Superior temporal gyrus (tissue), 1 donor: ENCODE measurements at regions not wholly inside any gene's neighbourhood (a gene's known extent, or its start where the extent isn't known, plus 50 kb on each side); places are given as distances from the start of the nearest gene placed in this dataset.
A peak's percentile ranks its signal among the peaks of the same experiment; 100 is the strongest.
"Not testable (repeated sequence)": the region's sequence is repeated elsewhere in the genome, so short reads cannot be mapped to it uniquely, and the experiment has no call there.

ENCODE experiments used
- DNase-seq: peaks from one replicate; pipeline ENCODE4 v3.0.0-alpha.2; 2016; ENCODE audit errors: extremely low spot score

GRCh38 chr14:99995700-99996356, 69.4 kb upstream of the EVL start:
- DNase-seq: peak; percentile 85

- no peak for DNase-seq
Observed at GRCh38 chr14:99996951-99997571, 68.2 kb upstream of the EVL start.

DNA sequence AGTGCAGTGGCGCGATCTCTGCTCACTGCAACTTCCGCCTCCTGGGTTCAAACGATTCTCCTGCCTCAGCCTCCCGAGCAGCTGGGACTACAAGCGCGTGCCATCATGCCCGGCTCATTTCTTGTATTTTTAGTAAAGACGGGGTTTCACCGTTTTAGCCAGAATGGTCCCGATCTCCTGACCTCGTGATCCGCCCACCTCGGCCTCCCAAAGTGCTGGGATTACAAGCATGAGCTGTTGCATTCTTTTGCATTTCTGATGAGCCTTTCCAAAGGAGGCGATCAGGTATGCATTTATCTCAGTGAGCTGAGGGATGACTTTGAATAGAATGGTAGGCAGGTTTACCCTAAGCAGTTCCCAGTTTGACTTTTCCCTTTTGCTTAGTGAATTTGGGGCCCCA, 64.8 kb upstream of the EVL start:
- not testable (repeated sequence) for DNase-seq

DNA sequence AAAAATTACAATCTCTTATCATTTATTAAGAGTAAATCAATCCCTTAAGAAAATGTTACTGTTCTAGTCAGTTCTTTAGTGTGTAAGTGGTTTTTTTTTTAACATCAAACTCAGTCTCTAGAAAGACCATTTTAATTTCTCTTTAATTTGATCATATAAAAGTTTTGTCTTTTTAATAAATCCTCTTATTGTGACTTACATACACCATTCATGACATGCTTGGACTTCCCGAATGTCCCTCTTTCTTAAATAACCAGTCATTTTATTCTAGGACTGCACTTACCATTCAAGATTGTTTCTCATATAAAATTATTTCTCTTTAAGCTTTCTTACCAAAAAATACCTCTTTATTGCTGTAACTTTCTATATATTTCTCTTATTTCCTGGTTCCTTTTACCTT, 60.8 kb upstream of the EVL start:
- DNase-seq: no peak

DNA sequence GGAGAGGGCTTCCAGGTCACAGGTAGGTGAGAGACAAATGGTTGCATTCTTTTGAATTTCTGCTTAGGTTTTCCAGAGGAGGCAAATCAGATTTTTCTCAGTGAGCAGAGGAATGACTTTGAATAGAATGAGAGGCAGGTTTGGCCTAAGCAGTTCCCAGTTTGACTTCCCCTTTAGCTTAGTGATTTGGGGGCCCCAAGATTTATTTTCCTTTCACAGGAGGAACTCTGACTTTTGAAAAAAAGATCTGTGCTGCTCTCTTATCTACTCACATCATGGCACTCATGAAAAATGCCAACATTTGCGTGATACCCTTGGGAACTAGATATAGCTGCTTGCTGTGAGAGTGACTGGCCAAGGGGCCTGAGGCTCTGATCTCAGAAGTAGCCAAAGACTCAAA, 58.0 kb upstream of the EVL start:
- DNase-seq: no peak

- not testable (repeated sequence) for DNase-seq
Observed at GRCh38 chr14:100009802-100010201, 55.4 kb upstream of the EVL start.

GRCh38 chr14:100010679-100011078, 54.5 kb upstream of the EVL start:
- DNase-seq: no peak

DNA sequence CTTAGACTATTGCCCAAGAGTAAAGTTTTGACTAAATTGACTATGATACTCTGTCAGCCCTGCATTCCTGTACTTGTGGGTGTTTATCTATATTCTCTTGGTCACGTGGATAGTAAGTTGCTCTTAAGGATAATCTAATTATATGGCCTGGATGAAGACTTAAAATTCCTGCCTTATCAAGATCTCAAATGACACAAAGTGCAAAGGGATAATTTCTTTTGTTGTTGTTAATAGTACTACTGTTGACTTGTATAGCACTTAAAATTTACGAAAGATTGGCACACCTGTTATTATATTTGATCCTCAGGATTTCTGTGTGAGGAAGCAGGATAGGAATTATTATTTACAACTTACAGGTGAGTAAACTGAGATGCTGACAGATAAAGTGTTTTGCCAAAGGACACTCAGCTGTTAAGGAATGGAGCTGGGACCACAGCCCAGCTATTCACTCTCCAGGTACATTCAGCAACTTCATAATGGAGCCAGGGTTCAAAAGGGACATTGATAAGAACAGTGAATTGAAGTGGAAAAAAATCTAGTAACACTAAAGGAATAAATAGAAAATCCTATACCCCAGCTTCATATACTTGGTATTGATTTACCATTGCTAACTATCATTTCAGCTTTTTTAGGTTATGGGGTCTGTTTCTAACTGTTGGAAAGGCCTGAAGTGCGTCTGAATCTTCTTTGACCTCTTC, 53.4 kb upstream of the EVL start:
- DNase-seq: no peak

- DNase-seq: no peak
Observed at GRCh38 chr14:100012478-100013327, 52.5 kb upstream of the EVL start.

DNA sequence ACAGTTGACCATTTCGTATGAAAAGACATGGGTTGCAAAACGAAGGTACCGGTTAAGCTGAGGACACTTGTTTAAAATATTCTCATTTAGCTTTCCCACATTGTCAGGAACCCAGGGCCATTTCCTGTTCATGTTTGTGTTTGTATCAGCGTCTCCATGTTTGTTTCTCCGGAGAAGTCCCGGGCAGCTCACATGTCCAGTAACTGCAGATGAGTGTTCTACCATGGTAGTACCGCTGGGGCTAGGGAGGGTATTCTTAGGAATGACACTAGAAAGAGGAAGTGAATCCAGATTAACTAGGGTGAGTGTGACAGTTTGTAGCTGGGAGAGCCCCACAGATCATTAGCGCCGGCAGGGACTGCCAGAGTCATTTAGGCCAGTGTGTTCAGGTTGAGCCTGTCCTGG, 50.0 kb upstream of the EVL start:
- DNase-seq: no peak
